ENCODE measurements at regions not wholly inside any gene's neighbourhood (a gene's known extent, or its start where the extent isn't known, plus 50 kb on each side); places are given as distances from the start of the nearest gene placed in this dataset.

DNA sequence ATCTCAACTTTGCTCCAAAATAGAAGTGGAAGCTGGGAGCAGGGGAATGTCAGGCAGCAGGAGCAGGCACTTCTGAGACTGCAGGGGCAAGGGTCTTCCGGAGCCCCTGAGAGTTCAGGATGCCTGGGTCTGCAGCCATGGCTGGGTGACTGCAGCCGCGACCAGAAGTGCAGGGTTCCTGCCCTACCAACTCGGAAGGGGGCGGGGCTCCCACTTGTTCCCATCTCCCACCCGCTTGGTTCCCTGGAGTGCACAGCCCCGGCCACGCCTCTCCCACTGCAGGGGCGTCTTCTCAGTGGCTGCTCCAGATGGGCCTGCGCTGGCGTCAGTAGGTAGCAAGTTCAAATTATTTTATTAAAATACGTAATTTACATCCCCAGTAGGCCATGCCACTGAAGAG, 1631.7 kb downstream of the OLFM4 start:
- ATAC-seq (no peak), DNase-seq (no peak)
- Histone ChIP-seq H3K9me3 (ENCODE audit: control insufficient read depth, insufficient read depth, low read length) (peaks cover 19% of the 10 kb centered on the region), H3K4me3 (ENCODE audit: low read length) (no peak overlapping the region), H3K36me3 (ENCODE audit: control insufficient read depth, insufficient read depth, low read length) (no peaks in the 10 kb centered on the region), H3K27me3 (ENCODE audit: control insufficient read depth, insufficient read depth, low read length) (no peaks in the 10 kb centered on the region), H3K27ac (ENCODE audit: low read length) (no peak overlapping the region), H3K4me1 (ENCODE audit: control insufficient read depth, insufficient read depth, low read length) (no peaks in the 10 kb centered on the region)
- 92% methylated on average over 11 of the region's 12 CpGs for WGBS (ENCODE audit: insufficient coverage)
- TF ChIP-seq CTCF (IDR thresholded peaks at IDR 0.05): no peak
- Mint-ChIP-seq H3K4me3 (no peak overlapping the region), H3K4me1 (no peaks in the 10 kb centered on the region), H3K36me3 (no peaks in the 10 kb centered on the region), H3K9me3 (peaks cover 14 to 20% of the 10 kb centered on the region in 2 donors), H3K27me3 (ENCODE audit: low read depth in 2 of 2) (no peaks in the 10 kb centered on the region), H3K27ac (no peak overlapping the region)
- intact Hi-C loops (cut with micrococcal nuclease): no loop called here

GRCh38 chr13:54676526-54677113, 1648.0 kb downstream of the OLFM4 start:
- no peak overlapping the region for H3K27ac Mint-ChIP-seq
- Histone ChIP-seq H3K36me3 (ENCODE audit: control insufficient read depth, insufficient read depth, low read length) (no peaks in the 10 kb centered on the region), H3K27ac (ENCODE audit: low read length) (no peak overlapping the region), H3K4me3 (ENCODE audit: low read length) (no peak overlapping the region), H3K9me3 (ENCODE audit: control insufficient read depth, insufficient read depth, low read length) (peaks cover 10% of the 10 kb centered on the region), H3K4me1 (ENCODE audit: control insufficient read depth, insufficient read depth, low read length) (no peaks in the 10 kb centered on the region), H3K27me3 (ENCODE audit: control insufficient read depth, insufficient read depth, low read length) (no peaks in the 10 kb centered on the region)
- intact Hi-C loops (cut with micrococcal nuclease): no loop called here
- no peak for TF ChIP-seq CTCF (IDR thresholded peaks at IDR 0.05)
- no peaks in the 10 kb centered on the region for H3K36me3 Mint-ChIP-seq
- no peaks in the 10 kb centered on the region for H3K4me1 Mint-ChIP-seq
- no peaks in the 10 kb centered on the region for H3K27me3 Mint-ChIP-seq (ENCODE audit: low read depth in 2 of 2)
- no peak for ATAC-seq
- H3K9me3 Mint-ChIP-seq: peaks cover 8 to 12% of the 10 kb centered on the region in 2 donors
- no peak for DNase-seq
- 91% methylated on average over 22 of the region's 22 CpGs for WGBS (ENCODE audit: insufficient coverage)
- H3K4me3 Mint-ChIP-seq: no peak overlapping the region

DNA sequence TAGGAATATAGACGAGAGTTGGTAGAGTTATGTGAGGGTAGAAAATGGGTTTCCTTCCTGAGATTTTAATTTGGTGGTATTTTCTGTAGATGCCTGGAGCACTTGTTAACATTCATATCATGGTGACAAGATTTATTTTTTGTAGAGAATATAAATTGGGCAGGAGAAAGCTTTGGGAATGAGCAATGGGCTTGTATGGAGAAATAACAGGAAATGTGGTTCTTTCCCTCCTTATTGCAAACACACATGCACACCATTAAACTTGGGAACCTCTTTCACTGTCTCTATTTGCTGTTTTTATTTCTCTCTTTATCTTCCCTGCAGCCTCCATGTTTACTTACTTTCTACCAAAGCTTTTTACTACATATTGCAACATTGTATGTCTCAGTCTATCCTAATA, 1653.6 kb downstream of the OLFM4 start:
- no peak for DNase-seq
- intact Hi-C loops (cut with micrococcal nuclease): no loop called here
- H3K4me3 Mint-ChIP-seq: no peak overlapping the region
- no peak for TF ChIP-seq CTCF (IDR thresholded peaks at IDR 0.05)
- no peak for ATAC-seq
- Histone ChIP-seq H3K27me3 (ENCODE audit: control insufficient read depth, insufficient read depth, low read length) (no peaks in the 10 kb centered on the region), H3K4me3 (ENCODE audit: low read length) (no peak overlapping the region), H3K36me3 (ENCODE audit: control insufficient read depth, insufficient read depth, low read length) (no peaks in the 10 kb centered on the region), H3K4me1 (ENCODE audit: control insufficient read depth, insufficient read depth, low read length) (no peaks in the 10 kb centered on the region), H3K9me3 (ENCODE audit: control insufficient read depth, insufficient read depth, low read length) (peaks cover 10% of the 10 kb centered on the region), H3K27ac (ENCODE audit: low read length) (no peak overlapping the region)
- no peaks in the 10 kb centered on the region for H3K27me3 Mint-ChIP-seq (ENCODE audit: low read depth in 2 of 2)
- 79% methylated on average over 1 of the region's 1 CpG for WGBS (ENCODE audit: insufficient coverage)
- H3K36me3 Mint-ChIP-seq: no peaks in the 10 kb centered on the region
- peaks cover 13 to 23% of the 10 kb centered on the region in 2 donors for H3K9me3 Mint-ChIP-seq
- no peaks in the 10 kb centered on the region for H3K4me1 Mint-ChIP-seq
- no peak overlapping the region for H3K27ac Mint-ChIP-seq

DNA sequence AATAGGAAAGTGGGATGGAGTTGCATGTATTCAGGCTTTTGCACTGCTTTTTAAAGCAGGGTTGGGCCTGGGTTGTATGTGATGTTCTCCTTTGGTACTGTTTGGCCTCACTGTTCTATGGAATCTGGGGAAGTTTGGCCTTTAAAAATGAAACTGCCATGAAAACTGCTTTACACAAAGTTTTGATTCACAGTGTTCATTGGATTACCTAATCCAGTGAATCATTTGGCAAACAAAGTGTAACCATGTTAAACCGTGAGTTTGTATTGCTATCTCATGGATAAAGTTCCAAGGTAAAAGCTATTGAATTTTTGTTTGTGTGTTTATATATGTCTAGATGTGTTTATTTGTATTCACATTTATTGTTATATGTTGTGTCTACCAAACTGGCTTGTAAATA, 1658.6 kb downstream of the OLFM4 start:
- 89% methylated on average over 1 of the region's 1 CpG for WGBS (ENCODE audit: insufficient coverage)
- ATAC-seq: no peak
- Mint-ChIP-seq H3K36me3 (no peaks in the 10 kb centered on the region), H3K4me3 (no peak overlapping the region), H3K4me1 (no peaks in the 10 kb centered on the region), H3K27ac (no peak overlapping the region), H3K9me3 (peaks cover 7 to 14% of the 10 kb centered on the region in 2 donors), H3K27me3 (ENCODE audit: low read depth in 2 of 2) (no peaks in the 10 kb centered on the region)
- H3K9me3 ChIP-seq (ENCODE audit: control insufficient read depth, insufficient read depth, low read length): peaks cover 8% of the 10 kb centered on the region
- TF ChIP-seq CTCF (IDR thresholded peaks at IDR 0.05): no peak
- no peak overlapping the region for H3K4me3 ChIP-seq (ENCODE audit: low read length)
- intact Hi-C loops (cut with micrococcal nuclease): no loop called here
- no peak overlapping the region for H3K27ac ChIP-seq (ENCODE audit: low read length)
- H3K27me3 ChIP-seq (ENCODE audit: control insufficient read depth, insufficient read depth, low read length): no peaks in the 10 kb centered on the region
- no peaks in the 10 kb centered on the region for H3K4me1 ChIP-seq (ENCODE audit: control insufficient read depth, insufficient read depth, low read length)
- H3K36me3 ChIP-seq (ENCODE audit: control insufficient read depth, insufficient read depth, low read length): no peaks in the 10 kb centered on the region
- no peak for DNase-seq
